Epithelial cell of proximal tubule (primary cell): ENCODE measurements at regions not wholly inside any gene's neighbourhood (a gene's known extent, or its start where the extent isn't known, plus 50 kb on each side); places are given as distances from the start of the nearest gene placed in this dataset.

Source experiments
- DNase-seq: peaks from one replicate; pipeline ENCODE4 v3.0.0-alpha.2; 2011; ENCODE audit warnings: low read depth
- H3K4me3 ChIP-seq: 2 replicates; pipeline ENCODE4 v1.5.1; 2011; ENCODE audit warnings: low read depth, mild to moderate bottlenecking, low read length
- CTCF ChIP-seq: conservative IDR thresholded peaks from 2 replicates; pipeline ENCODE4 v1.5.1; 2012; ENCODE audit warnings: low read depth, mild to moderate bottlenecking, low read length

GRCh38 chr5:131023498-131023865, 141.6 kb downstream of the HINT1 start:
- DNase-seq = no peak
- TF ChIP-seq CTCF = no peak
- no peak overlapping the region for H3K4me3 ChIP-seq

DNA sequence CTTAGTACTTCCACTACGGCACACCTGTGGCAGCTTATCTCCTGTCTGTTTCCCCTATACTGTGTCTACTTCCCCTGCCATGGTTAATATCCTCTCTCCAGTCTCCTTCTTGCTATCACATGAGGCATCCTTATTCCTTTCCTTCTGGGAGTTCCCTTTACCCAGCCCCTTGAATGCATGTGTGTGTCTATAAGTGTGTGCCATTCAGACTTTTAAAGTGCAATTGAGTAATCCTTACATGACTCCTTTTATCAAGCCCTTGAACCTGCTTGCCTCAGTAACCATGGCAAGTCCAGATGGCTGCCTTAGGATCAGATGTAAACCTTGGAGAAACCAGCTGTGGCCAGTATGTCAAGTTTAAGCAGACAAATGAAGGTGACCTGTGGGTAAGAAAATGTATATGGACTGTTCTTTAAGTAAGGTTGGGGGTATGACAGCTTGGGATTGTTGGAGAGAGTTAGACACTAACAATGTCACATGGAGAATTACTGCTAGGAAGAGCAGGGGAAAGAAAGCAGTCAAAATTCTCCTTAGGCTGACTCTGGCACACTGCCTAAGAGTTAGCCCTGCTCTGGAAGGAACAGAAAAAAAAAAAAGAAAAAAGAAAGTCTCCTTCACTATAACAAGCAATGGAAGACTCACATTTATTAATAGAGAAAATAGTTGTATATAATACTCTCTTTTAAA, 142.1 kb downstream of the HINT1 start:
- no peak for DNase-seq
- TF ChIP-seq CTCF = no peak
- H3K4me3 ChIP-seq = no peak overlapping the region

- H3K4me3 ChIP-seq = no peak overlapping the region
- no peak for TF ChIP-seq CTCF
- no peak for DNase-seq
These were observed 143.4 kb downstream of the HINT1 start for GRCh38 chr5:131021646-131022045.

DNA sequence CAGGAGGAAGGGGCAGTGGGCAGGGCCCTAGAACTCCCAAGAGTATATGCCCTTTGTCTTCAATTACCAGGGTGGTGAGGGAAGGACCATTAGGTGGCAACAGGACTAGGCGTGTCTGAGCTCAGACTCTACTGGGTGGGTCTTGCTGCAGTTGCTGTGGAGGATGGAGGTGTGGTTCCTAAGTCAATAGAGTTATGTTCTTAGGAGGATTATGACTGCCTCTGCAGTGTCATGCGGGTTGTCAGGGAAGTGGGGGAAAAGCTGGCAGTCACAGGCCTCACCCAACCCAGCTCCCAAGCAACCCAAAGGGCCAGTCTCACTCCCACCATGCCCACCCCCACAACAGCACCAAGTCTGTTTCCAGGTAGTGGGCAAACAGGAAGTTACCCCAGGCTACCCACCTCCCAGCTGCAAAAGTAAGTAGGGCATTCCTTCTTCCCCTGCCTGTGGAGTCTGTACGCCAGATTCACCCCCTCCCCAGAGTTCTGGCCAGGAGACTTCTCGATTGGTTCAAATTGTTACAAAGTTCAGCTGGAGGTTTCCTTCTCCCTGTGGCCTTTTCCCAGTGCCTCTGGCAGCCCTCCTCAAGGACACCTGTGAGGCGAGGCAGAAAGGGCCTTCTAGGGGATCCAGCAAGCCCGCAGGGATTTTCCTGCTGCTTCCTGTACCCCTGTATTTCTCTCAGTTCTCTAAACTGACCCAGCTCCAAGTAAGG, 145.3 kb downstream of the HINT1 start:
- TF ChIP-seq CTCF = no peak
- DNase-seq = no peak
- H3K4me3 ChIP-seq = no peak overlapping the region

DNA sequence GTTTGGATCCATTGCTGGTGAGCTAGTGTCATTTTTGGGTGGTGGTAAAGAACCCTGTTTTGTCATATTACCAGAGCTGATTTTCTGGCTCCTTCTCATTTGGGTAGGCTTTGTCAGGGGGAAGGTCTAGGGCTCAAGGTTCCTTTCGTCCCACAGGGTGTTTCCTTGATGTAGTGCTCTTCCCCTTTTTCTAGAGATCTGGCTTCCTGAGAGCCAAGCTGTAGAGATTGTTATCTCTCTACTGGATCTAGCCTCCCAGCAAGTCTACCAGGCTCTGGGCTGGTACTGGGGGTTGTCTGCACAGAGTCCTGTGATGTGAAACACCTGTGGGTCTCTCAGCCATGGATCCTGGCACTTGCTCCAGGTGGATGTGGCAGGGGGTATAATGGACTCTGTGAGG, 145.9 kb downstream of the HINT1 start:
- H3K4me3 ChIP-seq = no peak overlapping the region
- no peak for DNase-seq
- TF ChIP-seq CTCF = no peak

GRCh38 chr5:131008329-131008728, 156.7 kb downstream of the HINT1 start:
- TF ChIP-seq CTCF = no peak
- DNase-seq = no peak
- H3K4me3 ChIP-seq = no peak overlapping the region
